ENCODE measurements at regions not wholly inside any gene's neighbourhood (a gene's known extent, or its start where the extent isn't known, plus 50 kb on each side); places are given as distances from the start of the nearest gene placed in this dataset.

DNA sequence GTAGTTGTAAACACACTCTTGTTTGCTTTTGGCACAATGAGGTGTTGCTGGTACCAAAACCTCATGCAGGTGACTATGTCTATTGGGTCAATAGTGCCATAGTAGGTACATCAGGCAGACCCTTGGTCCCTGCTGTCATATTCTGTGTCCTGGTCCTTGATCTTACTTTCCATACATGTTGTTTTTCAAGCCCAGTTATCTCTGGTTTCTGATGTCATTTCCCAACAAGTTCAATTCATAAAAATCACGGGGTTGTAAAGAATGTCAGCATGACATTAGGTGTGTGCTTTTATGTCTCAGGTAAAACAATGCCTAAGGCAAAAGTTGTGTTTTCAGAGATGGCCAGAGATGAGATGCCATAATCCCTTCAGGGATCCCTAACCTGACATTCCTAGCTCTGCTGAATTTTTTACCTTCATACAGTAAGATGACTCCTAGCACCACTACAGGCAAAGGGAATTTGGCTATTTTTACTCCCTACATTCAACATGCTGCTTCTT, 390.3 kb upstream of the PKN2 start:
- TF ChIP-seq POLR2AphosphoS5 (IDR thresholded peaks at IDR 0.05), result no peak
- TF ChIP-seq, protein P1, sequence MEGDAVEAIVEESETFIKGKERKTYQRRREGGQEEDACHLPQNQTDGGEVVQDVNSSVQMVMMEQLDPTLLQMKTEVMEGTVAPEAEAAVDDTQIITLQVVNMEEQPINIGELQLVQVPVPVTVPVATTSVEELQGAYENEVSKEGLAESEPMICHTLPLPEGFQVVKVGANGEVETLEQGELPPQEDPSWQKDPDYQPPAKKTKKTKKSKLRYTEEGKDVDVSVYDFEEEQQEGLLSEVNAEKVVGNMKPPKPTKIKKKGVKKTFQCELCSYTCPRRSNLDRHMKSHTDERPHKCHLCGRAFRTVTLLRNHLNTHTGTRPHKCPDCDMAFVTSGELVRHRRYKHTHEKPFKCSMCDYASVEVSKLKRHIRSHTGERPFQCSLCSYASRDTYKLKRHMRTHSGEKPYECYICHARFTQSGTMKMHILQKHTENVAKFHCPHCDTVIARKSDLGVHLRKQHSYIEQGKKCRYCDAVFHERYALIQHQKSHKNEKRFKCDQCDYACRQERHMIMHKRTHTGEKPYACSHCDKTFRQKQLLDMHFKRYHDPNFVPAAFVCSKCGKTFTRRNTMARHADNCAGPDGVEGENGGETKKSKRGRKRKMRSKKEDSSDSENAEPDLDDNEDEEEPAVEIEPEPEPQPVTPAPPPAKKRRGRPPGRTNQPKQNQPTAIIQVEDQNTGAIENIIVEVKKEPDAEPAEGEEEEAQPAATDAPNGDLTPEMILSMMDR (IDR thresholded peaks at IDR 0.05), result no peak
- TF ChIP-seq EP300 (IDR thresholded peaks at IDR 0.05), result no peak
- TF ChIP-seq POLR2A (IDR thresholded peaks at IDR 0.05), result no peak
